ENCODE measurements at regions not wholly inside any gene's neighbourhood (a gene's known extent, or its start where the extent isn't known, plus 50 kb on each side); places are given as distances from the start of the nearest gene placed in this dataset.

- intact Hi-C loops (cut with DNase I, micrococcal nuclease): no loop called here
- TF ChIP-seq, protein P1, sequence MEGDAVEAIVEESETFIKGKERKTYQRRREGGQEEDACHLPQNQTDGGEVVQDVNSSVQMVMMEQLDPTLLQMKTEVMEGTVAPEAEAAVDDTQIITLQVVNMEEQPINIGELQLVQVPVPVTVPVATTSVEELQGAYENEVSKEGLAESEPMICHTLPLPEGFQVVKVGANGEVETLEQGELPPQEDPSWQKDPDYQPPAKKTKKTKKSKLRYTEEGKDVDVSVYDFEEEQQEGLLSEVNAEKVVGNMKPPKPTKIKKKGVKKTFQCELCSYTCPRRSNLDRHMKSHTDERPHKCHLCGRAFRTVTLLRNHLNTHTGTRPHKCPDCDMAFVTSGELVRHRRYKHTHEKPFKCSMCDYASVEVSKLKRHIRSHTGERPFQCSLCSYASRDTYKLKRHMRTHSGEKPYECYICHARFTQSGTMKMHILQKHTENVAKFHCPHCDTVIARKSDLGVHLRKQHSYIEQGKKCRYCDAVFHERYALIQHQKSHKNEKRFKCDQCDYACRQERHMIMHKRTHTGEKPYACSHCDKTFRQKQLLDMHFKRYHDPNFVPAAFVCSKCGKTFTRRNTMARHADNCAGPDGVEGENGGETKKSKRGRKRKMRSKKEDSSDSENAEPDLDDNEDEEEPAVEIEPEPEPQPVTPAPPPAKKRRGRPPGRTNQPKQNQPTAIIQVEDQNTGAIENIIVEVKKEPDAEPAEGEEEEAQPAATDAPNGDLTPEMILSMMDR (IDR thresholded peaks at IDR 0.05): no peak
- ATAC-seq: no peak
Observed at GRCh38 chr20:60088236-60088635, 130.0 kb downstream of the CDH26 start.

DNA sequence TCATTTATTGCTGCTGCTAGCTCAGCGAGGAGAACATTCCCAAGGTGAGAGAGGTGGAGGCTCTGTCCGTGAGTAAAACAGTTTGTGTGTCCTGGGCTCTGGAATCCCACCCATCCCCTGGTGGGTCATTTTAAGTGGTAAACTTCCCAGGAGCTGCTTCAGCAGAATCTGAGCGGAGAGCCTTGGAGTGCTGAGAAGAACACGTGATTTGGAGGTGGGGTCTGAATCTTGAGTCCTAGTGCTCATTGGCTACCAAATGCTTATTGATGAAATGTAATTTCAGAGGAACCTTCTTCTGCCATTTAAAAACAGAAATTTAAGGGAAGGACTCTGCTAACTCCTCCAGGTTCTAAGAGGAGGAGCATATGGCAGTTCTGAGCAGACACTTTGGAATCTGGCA is 132.4 kb downstream of the CDH26 start:
- no peak overlapping the region for H3K4me3 ChIP-seq
- TF ChIP-seq, protein P1 (IDR thresholded peaks at IDR 0.05): no peak
- no peak for ATAC-seq
- no peaks in the 10 kb centered on the region for H3K4me1 ChIP-seq (ENCODE audit: low read depth)
- intact Hi-C loops (cut with DNase I, micrococcal nuclease): no loop called here
- no peak for DNase-seq
- H3K36me3 ChIP-seq (ENCODE audit: low read depth): no peaks in the 10 kb centered on the region
- H3K9me3 ChIP-seq: no peaks in the 10 kb centered on the region

More at GRCh38 chr20:60088236-60088635, 130.0 kb downstream of the CDH26 start:
- Histone ChIP-seq H3K36me3 (ENCODE audit: low read depth) (no peaks in the 10 kb centered on the region), H3K9me3 (no peaks in the 10 kb centered on the region), H3K4me1 (ENCODE audit: low read depth) (no peaks in the 10 kb centered on the region), H3K4me3 (no peak overlapping the region)
- no peak for DNase-seq

- Histone ChIP-seq H3K9me3 (no peaks in the 10 kb centered on the region), H3K4me3 (no peak overlapping the region), H3K36me3 (ENCODE audit: low read depth) (no peaks in the 10 kb centered on the region), H3K4me1 (ENCODE audit: low read depth) (no peaks in the 10 kb centered on the region)
- intact Hi-C loops (cut with DNase I, micrococcal nuclease): no loop called here
- no peak for ATAC-seq
- TF ChIP-seq, protein P1 (IDR thresholded peaks at IDR 0.05): no peak
- no peak for DNase-seq
Observed at GRCh38 chr20:60091305-60091704, 133.1 kb downstream of the CDH26 start.

GRCh38 chr20:60091861-60092260 is 133.6 kb downstream of the CDH26 start:
- Histone ChIP-seq H3K9me3 (no peaks in the 10 kb centered on the region), H3K4me3 (no peak overlapping the region), H3K36me3 (ENCODE audit: low read depth) (no peaks in the 10 kb centered on the region), H3K4me1 (ENCODE audit: low read depth) (no peaks in the 10 kb centered on the region)
- TF ChIP-seq, protein P1 (IDR thresholded peaks at IDR 0.05): no peak
- DNase-seq (no peak), ATAC-seq (no peak)
- intact Hi-C loops (cut with DNase I, micrococcal nuclease): no loop called here

GRCh38 chr20:60092729-60093128 is 134.5 kb downstream of the CDH26 start:
- TF ChIP-seq, protein P1 (IDR thresholded peaks at IDR 0.05): no peak
- Histone ChIP-seq H3K4me1 (ENCODE audit: low read depth) (no peaks in the 10 kb centered on the region), H3K4me3 (no peak overlapping the region), H3K36me3 (ENCODE audit: low read depth) (no peaks in the 10 kb centered on the region), H3K9me3 (no peaks in the 10 kb centered on the region)
- no peak for DNase-seq
- ATAC-seq: no peak
- intact Hi-C loops (cut with DNase I, micrococcal nuclease): no loop called here

- no peaks in the 10 kb centered on the region for H3K4me1 ChIP-seq (ENCODE audit: low read depth)
- DNase-seq (no peak), ATAC-seq (no peak)
- no peaks in the 10 kb centered on the region for H3K9me3 ChIP-seq
- no peak overlapping the region for H3K4me3 ChIP-seq
- TF ChIP-seq, protein P1 (IDR thresholded peaks at IDR 0.05): no peak
- intact Hi-C loops (cut with DNase I, micrococcal nuclease): no loop called here
- no peaks in the 10 kb centered on the region for H3K36me3 ChIP-seq (ENCODE audit: low read depth)
Observed at GRCh38 chr20:60095456-60095855, 137.2 kb downstream of the CDH26 start.
